SK-N-SH treated with all-trans-retinoic acid at 6 μM for 48 hours (cell line): ENCODE measurements at regions not wholly inside any gene's neighbourhood (a gene's known extent, or its start where the extent isn't known, plus 50 kb on each side); places are given as distances from the start of the nearest gene placed in this dataset.

ENCODE experiments used
- ATAC-seq: fragments of 200-7000 bp; cut with Tn5 transposase; 3 replicates; pipeline ENCODE4 v1.9.1; 2020; ENCODE audit warnings: mild to moderate bottlenecking, moderate library complexity
- ARNTL ChIP-seq: fragments of 450-650 bp; formaldehyde crosslinking; IDR thresholded peaks from 2 replicates; pipeline ENCODE4 v1.5.0; 2020; ENCODE audit warnings: low read depth, mild to moderate bottlenecking, moderate library complexity, borderline replicate concordance
- BACH2 ChIP-seq: fragments of 250-450 bp; sonication (Bioruptor Pico); IDR thresholded peaks from 2 replicates; pipeline ENCODE4 v1.9.0; 2021; ENCODE audit warnings: mild to moderate bottlenecking, borderline replicate concordance
- ESRRG ChIP-seq: fragments of 250-450 bp; sonication (Bioruptor Pico); IDR thresholded peaks from 2 replicates; pipeline ENCODE4 v1.6.1; 2021; ENCODE audit warnings: mild to moderate bottlenecking
- GLIS3 ChIP-seq: fragments of 250-450 bp; sonication (Bioruptor Pico); IDR thresholded peaks from 2 replicates; pipeline ENCODE4 v1.5.0; 2020; ENCODE audit warnings: mild to moderate bottlenecking, moderate library complexity
- ISL1 ChIP-seq: fragments of 250-450 bp; sonication (Bioruptor Pico); IDR thresholded peaks from 2 replicates; pipeline ENCODE4 v2.1.2; 2022; ENCODE audit warnings: mild to moderate bottlenecking, moderate library complexity
- OSR1 ChIP-seq: fragments of 250-450 bp; sonication (Bioruptor Pico); IDR thresholded peaks from 2 replicates; pipeline ENCODE4 v1.8.0; 2022; ENCODE audit warnings: moderate library complexity, mild to moderate bottlenecking, inconsistent platforms
- PPARA ChIP-seq: fragments of 250-450 bp; sonication (Bioruptor Pico); IDR thresholded peaks from 2 replicates; pipeline ENCODE4 v1.5.0; 2020; ENCODE audit warnings: mild to moderate bottlenecking, borderline replicate concordance
- RARB ChIP-seq: fragments of 250-450 bp; sonication (Bioruptor Pico); IDR thresholded peaks from 2 replicates; pipeline ENCODE4 v1.8.0; 2021; ENCODE audit warnings: mild to moderate bottlenecking, moderate library complexity
- SNAI2 ChIP-seq: fragments of 250-450 bp; sonication (Bioruptor Pico); IDR thresholded peaks from 2 replicates; pipeline ENCODE4 v1.5.0; 2020; ENCODE audit warnings: mild to moderate bottlenecking, moderate library complexity
- TOX ChIP-seq: fragments of 250-450 bp; sonication (Bioruptor Pico); IDR thresholded peaks from 2 replicates; pipeline ENCODE4 v1.8.0; 2021; ENCODE audit warnings: mild to moderate bottlenecking, moderate library complexity, borderline replicate concordance
- ZFP3 ChIP-seq: fragments of 250-450 bp; sonication (Bioruptor Pico); IDR thresholded peaks from 2 replicates; pipeline ENCODE4 v1.5.0; 2020; ENCODE audit warnings: mild to moderate bottlenecking, moderate library complexity
- ZFP30 ChIP-seq: fragments of 450-650 bp; formaldehyde crosslinking; IDR thresholded peaks from 2 replicates; pipeline ENCODE4 v1.5.0; 2022; ENCODE audit warnings: mild to moderate bottlenecking, moderate library complexity
- ZNF565 ChIP-seq: fragments of 450-650 bp; formaldehyde crosslinking; conservative IDR thresholded peaks from 2 replicates; pipeline ENCODE4 v1.5.0; 2020; ENCODE audit warnings: low read depth, mild to moderate bottlenecking, moderate library complexity
- ZNF70 ChIP-seq: fragments of 450-650 bp; formaldehyde crosslinking; IDR thresholded peaks from 2 replicates; pipeline ENCODE4 v1.5.0; 2020; ENCODE audit warnings: mild to moderate bottlenecking, moderate library complexity
- ZNF8 ChIP-seq: fragments of 450-650 bp; formaldehyde crosslinking; IDR thresholded peaks from 2 replicates; pipeline ENCODE4 v1.5.0; 2020; ENCODE audit warnings: mild to moderate bottlenecking, moderate library complexity
- TF ChIP-seq, protein P1 (sequence below): fragments of 250-450 bp; sonication (Bioruptor Pico); IDR thresholded peaks from 2 replicates; pipeline ENCODE4 v1.5.1; 2020; ENCODE audit warnings: low read depth, mild to moderate bottlenecking, moderate library complexity
- TF ChIP-seq, protein P2 (sequence below): fragments of 250-450 bp; sonication (Bioruptor Pico); IDR thresholded peaks from 2 replicates; pipeline ENCODE4 v1.5.1; 2021; ENCODE audit warnings: mild to moderate bottlenecking, moderate library complexity
- TF ChIP-seq, protein P3 (sequence below): fragments of 250-450 bp; sonication (Bioruptor Pico); IDR thresholded peaks from 2 replicates; pipeline ENCODE4 v1.8.0; 2021; ENCODE audit warnings: low read depth, mild to moderate bottlenecking, moderate library complexity, borderline replicate concordance
- TF ChIP-seq, protein P4 (sequence below): fragments of 250-450 bp; sonication (Bioruptor Pico); IDR thresholded peaks from 2 replicates; pipeline ENCODE4 v1.5.0; 2020; ENCODE audit warnings: mild to moderate bottlenecking, moderate library complexity
- TF ChIP-seq, protein P5 (sequence below): fragments of 250-450 bp; sonication (Bioruptor Pico); IDR thresholded peaks from 2 replicates; pipeline ENCODE4 v1.8.0; 2020; ENCODE audit warnings: mild to moderate bottlenecking, moderate library complexity, borderline replicate concordance

DNA sequence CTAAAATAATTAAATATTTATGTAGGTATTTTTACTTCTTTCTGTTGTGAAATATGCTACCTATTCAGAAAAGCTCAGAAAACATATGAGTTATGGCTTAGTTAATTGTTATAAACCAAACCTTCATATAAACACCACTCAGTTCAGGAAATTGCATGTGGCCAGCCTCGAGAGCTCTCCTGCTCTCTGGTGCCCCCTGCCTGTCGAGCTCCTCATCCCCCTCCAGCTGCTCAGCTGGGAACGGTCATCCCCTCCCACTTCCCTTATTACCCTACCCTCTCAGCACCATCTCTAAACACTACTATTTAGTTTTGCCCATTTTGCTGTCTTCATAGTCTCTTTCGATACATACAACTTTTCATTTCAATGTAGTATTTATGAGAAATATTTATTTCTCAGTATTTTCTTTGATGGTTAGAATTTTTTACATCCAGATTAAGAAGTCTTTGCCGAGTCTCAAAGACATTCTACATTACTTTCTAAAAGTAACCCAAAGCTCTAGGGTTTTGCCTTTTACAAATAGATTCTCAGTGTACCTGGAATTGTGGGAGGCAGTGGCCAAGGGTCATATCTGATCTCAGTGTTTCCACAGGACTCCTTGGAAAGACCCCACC lies 51.2 kb upstream of the SEMA4D start:
- TF ChIP-seq SNAI2 (CRISPR knock-in tag) (no peak), RARB (CRISPR knock-in tag) (no peak), BACH2 (CRISPR knock-in tag) (no peak), ESRRG (CRISPR knock-in tag) (no peak), OSR1 (CRISPR knock-in tag) (no peak), PPARA (no peak), ZFP3 (no peak), ZNF565 (no peak), ARNTL (CRISPR knock-in tag) (no peak), ZNF8 (CRISPR knock-in tag) (no peak), TOX (no peak), ZNF70 (CRISPR knock-in tag) (no peak), ISL1 (CRISPR knock-in tag) (no peak), GLIS3 (no peak), ZFP30 (CRISPR knock-in tag) (no peak)
- TF ChIP-seq, protein P1, sequence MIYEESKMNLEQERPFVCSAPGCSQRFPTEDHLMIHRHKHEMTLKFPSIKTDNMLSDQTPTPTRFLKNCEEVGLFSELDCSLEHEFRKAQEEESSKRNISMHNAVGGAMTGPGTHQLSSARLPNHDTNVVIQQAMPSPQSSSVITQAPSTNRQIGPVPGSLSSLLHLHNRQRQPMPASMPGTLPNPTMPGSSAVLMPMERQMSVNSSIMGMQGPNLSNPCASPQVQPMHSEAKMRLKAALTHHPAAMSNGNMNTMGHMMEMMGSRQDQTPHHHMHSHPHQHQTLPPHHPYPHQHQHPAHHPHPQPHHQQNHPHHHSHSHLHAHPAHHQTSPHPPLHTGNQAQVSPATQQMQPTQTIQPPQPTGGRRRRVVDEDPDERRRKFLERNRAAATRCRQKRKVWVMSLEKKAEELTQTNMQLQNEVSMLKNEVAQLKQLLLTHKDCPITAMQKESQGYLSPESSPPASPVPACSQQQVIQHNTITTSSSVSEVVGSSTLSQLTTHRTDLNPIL (CRISPR knock-in tag): no peak
- TF ChIP-seq, protein P2, sequence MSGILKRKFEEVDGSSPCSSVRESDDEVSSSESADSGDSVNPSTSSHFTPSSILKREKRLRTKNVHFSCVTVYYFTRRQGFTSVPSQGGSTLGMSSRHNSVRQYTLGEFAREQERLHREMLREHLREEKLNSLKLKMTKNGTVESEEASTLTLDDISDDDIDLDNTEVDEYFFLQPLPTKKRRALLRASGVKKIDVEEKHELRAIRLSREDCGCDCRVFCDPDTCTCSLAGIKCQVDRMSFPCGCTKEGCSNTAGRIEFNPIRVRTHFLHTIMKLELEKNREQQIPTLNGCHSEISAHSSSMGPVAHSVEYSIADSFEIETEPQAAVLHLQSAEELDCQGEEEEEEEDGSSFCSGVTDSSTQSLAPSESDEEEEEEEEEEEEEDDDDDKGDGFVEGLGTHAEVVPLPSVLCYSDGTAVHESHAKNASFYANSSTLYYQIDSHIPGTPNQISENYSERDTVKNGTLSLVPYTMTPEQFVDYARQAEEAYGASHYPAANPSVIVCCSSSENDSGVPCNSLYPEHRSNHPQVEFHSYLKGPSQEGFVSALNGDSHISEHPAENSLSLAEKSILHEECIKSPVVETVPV: no peak
- TF ChIP-seq, protein P3, sequence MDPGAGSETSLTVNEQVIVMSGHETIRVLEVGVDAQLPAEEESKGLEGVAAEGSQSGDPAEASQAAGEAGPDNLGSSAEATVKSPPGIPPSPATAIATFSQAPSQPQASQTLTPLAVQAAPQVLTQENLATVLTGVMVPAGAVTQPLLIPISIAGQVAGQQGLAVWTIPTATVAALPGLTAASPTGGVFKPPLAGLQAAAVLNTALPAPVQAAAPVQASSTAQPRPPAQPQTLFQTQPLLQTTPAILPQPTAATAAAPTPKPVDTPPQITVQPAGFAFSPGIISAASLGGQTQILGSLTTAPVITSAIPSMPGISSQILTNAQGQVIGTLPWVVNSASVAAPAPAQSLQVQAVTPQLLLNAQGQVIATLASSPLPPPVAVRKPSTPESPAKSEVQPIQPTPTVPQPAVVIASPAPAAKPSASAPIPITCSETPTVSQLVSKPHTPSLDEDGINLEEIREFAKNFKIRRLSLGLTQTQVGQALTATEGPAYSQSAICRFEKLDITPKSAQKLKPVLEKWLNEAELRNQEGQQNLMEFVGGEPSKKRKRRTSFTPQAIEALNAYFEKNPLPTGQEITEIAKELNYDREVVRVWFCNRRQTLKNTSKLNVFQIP (CRISPR knock-in tag): no peak
- TF ChIP-seq, protein P4, sequence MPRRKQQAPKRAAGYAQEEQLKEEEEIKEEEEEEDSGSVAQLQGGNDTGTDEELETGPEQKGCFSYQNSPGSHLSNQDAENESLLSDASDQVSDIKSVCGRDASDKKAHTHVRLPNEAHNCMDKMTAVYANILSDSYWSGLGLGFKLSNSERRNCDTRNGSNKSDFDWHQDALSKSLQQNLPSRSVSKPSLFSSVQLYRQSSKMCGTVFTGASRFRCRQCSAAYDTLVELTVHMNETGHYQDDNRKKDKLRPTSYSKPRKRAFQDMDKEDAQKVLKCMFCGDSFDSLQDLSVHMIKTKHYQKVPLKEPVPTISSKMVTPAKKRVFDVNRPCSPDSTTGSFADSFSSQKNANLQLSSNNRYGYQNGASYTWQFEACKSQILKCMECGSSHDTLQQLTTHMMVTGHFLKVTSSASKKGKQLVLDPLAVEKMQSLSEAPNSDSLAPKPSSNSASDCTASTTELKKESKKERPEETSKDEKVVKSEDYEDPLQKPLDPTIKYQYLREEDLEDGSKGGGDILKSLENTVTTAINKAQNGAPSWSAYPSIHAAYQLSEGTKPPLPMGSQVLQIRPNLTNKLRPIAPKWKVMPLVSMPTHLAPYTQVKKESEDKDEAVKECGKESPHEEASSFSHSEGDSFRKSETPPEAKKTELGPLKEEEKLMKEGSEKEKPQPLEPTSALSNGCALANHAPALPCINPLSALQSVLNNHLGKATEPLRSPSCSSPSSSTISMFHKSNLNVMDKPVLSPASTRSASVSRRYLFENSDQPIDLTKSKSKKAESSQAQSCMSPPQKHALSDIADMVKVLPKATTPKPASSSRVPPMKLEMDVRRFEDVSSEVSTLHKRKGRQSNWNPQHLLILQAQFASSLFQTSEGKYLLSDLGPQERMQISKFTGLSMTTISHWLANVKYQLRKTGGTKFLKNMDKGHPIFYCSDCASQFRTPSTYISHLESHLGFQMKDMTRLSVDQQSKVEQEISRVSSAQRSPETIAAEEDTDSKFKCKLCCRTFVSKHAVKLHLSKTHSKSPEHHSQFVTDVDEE (CRISPR knock-in tag): no peak
- TF ChIP-seq, protein P5, sequence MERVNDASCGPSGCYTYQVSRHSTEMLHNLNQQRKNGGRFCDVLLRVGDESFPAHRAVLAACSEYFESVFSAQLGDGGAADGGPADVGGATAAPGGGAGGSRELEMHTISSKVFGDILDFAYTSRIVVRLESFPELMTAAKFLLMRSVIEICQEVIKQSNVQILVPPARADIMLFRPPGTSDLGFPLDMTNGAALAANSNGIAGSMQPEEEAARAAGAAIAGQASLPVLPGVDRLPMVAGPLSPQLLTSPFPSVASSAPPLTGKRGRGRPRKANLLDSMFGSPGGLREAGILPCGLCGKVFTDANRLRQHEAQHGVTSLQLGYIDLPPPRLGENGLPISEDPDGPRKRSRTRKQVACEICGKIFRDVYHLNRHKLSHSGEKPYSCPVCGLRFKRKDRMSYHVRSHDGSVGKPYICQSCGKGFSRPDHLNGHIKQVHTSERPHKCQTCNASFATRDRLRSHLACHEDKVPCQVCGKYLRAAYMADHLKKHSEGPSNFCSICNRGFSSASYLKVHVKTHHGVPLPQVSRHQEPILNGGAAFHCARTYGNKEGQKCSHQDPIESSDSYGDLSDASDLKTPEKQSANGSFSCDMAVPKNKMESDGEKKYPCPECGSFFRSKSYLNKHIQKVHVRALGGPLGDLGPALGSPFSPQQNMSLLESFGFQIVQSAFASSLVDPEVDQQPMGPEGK (CRISPR knock-in tag): no peak
- peak; percentile 100 for ATAC-seq

DNA sequence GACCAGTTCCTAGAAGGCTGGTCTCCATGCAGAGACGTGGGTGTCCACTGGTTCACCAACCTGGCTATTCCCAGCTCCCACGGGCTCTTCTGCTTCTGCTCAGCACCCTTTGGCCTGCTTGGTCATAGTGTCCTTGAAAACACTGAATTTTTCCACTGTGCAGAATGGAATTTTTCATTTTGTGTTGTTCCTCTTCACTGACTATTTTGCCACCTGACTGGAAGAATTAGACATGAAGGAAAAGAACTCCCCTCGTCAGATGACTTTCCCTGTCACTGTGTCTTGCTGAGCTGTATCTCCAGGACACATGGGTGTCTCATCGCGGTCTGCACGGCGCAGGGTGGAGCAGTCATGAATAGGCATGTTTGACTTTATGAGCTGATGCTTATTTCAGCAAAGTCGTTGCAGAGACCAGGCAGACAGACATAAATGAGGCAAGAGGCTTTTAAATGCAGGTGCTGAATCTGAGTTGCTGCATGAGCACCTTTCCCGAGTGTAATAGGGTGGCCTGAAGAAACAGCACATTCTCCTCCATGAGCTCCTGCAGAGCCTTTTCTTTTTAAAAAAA lies 50.2 kb upstream of the SEMA4D start:
- TF ChIP-seq ZNF70 (CRISPR knock-in tag): no peak
- TF ChIP-seq ZNF8 (CRISPR knock-in tag): no peak
- TF ChIP-seq OSR1 (CRISPR knock-in tag): no peak
- TF ChIP-seq SNAI2 (CRISPR knock-in tag): no peak
- TF ChIP-seq GLIS3: no peak
- no peak for TF ChIP-seq TOX
- TF ChIP-seq, protein P5 (CRISPR knock-in tag): no peak
- no peak for TF ChIP-seq ZFP3
- no peak for ATAC-seq
